ENCODE measurements at regions not wholly inside any gene's neighbourhood (a gene's known extent, or its start where the extent isn't known, plus 50 kb on each side); places are given as distances from the start of the nearest gene placed in this dataset.
A peak's percentile ranks its signal among the peaks of the same experiment; 100 is the strongest.
"Not testable (repeated sequence)": the region's sequence is repeated elsewhere in the genome, so short reads cannot be mapped to it uniquely, and the experiment has no call there.

GRCh38 chr6:155549028-155549798 is 93.6 kb upstream of the NOX3 start:
- DNase-seq = no peak

- DNase-seq = no peak
Observed at GRCh38 chr6:155548576-155548975, 92.9 kb upstream of the NOX3 start.

GRCh38 chr6:155544677-155545076 is 89.0 kb upstream of the NOX3 start:
- no peak for DNase-seq

GRCh38 chr6:155543166-155543847 is 87.7 kb upstream of the NOX3 start:
- DNase-seq = peak; percentile 35

GRCh38 chr6:155542036-155542435 is 86.4 kb upstream of the NOX3 start:
- DNase-seq = no peak

- no peak for DNase-seq
Observed at GRCh38 chr6:155538708-155539390, 83.2 kb upstream of the NOX3 start.

- no peak for DNase-seq
Observed at GRCh38 chr6:155534678-155535077, 79.0 kb upstream of the NOX3 start.

GRCh38 chr6:155530219-155530834 is 74.7 kb upstream of the NOX3 start:
- peak; percentile 80 for DNase-seq

GRCh38 chr6:155529814-155530213 is 74.2 kb upstream of the NOX3 start:
- not testable (repeated sequence) for DNase-seq

- peak; percentile 93 for DNase-seq
Observed at GRCh38 chr6:155528982-155529453, 73.4 kb upstream of the NOX3 start.

- peak; percentile 10 for DNase-seq
Observed at GRCh38 chr6:155528335-155528734, 72.7 kb upstream of the NOX3 start.

- no peak for DNase-seq
Observed at GRCh38 chr6:155527443-155527842, 71.8 kb upstream of the NOX3 start.

GRCh38 chr6:155523821-155524651 is 68.4 kb upstream of the NOX3 start:
- DNase-seq = peak; percentile 72

GRCh38 chr6:155521719-155522118 is 66.1 kb upstream of the NOX3 start:
- peak; percentile 13 for DNase-seq

GRCh38 chr6:155520078-155520477 is 64.4 kb upstream of the NOX3 start:
- DNase-seq = no peak

GRCh38 chr6:155519176-155519738 is 63.6 kb upstream of the NOX3 start:
- DNase-seq = no peak

- no peak for DNase-seq
Observed at GRCh38 chr6:155517294-155517693, 61.7 kb upstream of the NOX3 start.

GRCh38 chr6:155510879-155511278 is 55.2 kb upstream of the NOX3 start:
- no peak for DNase-seq

GRCh38 chr6:155509743-155510475 is 54.3 kb upstream of the NOX3 start:
- no peak for DNase-seq

GRCh38 chr6:155505608-155505989 is 50.0 kb upstream of the NOX3 start:
- DNase-seq = no peak
